Calu3 (cell line): ENCODE measurements at regions not wholly inside any gene's neighbourhood (a gene's known extent, or its start where the extent isn't known, plus 50 kb on each side); places are given as distances from the start of the nearest gene placed in this dataset.

ENCODE experiments used
- BruUV-seq: library from RNA; stranded (reverse); fragments of 400-500 nt; replicated peaks from 2 replicates; lab custom pipeline; 2021; lab: Mats Ljungman, UMichigan
- CTCF ChIA-PET: fragments of 300-600 bp; sonication (Branson Sonifier 250); formaldehyde crosslinking; loops from one replicate; lab custom pipeline; 2022; ENCODE audit warnings: antibody characterized with exemption; lab: Charles Lee
- DNase-seq: peaks from one replicate; pipeline ENCODE4 v3.0.0; 2022
- H3K27ac Mint-ChIP-seq: one replicate; pipeline ENCODE4 v1.8.0; 2022; ENCODE audit warnings: mixed read lengths; ENCODE audit not compliant: unreplicated experiment
- H3K27me3 Mint-ChIP-seq: one replicate; pipeline ENCODE4 v1.8.0; 2022; ENCODE audit warnings: mixed read lengths; ENCODE audit not compliant: unreplicated experiment
- H3K36me3 Mint-ChIP-seq: one replicate; pipeline ENCODE4 v1.8.0; 2022; ENCODE audit warnings: mild to moderate bottlenecking, moderate library complexity, mixed read lengths; ENCODE audit not compliant: insufficient read depth, unreplicated experiment
- H3K4me1 Mint-ChIP-seq: one replicate; pipeline ENCODE4 v1.8.0; 2022; ENCODE audit warnings: mild to moderate bottlenecking, low read depth, mixed read lengths; ENCODE audit not compliant: unreplicated experiment
- H3K4me3 Mint-ChIP-seq: one replicate; pipeline ENCODE4 v1.8.0; 2022; ENCODE audit warnings: mild to moderate bottlenecking, low read depth, moderate library complexity, mixed read lengths; ENCODE audit not compliant: unreplicated experiment
- H3K9me3 Mint-ChIP-seq: one replicate; pipeline ENCODE4 v1.8.0; 2022; ENCODE audit warnings: low read depth, mixed read lengths; ENCODE audit not compliant: unreplicated experiment
- intact Hi-C: fragments of 100-400 bp; cut with micrococcal nuclease; formaldehyde crosslinking; loops from one replicate; pipeline ENCODE4 v1.10.0; 2022; ENCODE audit not compliant: unreplicated experiment
- TF ChIP-seq, protein P1 (sequence below): fragments of 200-600 bp; IDR thresholded peaks from one replicate; pipeline ENCODE4 v1.8.0; 2022; ENCODE audit warnings: antibody characterized with exemption; ENCODE audit not compliant: unreplicated experiment

DNA sequence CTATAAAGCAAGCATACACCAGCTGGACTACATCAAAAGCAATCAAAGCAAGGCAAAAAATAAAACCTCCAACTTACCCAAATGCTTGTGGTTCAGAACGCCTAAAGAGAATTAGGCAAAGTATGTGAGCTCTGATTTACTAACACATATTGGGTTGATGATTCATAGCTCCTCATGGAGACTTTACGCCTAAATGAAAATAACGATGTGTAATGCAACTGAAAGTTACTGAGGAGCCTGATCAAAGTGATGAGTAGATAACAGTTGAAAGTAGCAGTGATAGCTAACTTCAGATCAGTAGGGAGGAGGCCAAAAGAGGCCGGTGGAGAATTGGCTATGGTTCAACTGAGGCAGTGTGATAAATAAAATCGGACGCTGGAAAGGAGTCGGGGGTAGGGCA, 85.0 kb downstream of the MPP7 start:
- H3K9me3 Mint-ChIP-seq: no peaks in the 10 kb centered on the region
- H3K4me1 Mint-ChIP-seq: peaks cover 32% of the 10 kb centered on the region

DNA sequence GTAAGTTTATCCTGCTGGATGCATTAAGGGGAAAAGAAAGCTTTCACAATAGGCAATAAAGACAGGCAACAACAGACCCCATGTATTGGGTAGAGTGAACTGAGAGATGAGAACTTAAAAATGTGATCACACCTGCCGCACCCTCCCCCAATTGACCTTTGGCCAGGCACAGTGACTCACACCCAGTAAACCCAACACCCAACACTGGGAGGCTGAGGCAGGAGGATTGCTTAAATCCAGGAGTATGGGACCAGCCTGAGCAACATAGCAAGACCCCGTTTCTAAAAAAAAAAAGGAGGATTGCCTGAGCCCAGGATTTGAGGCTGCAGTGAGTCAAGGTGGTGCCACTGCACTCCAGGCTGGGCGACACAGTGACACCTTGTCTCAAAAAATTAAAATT, 86.9 kb downstream of the MPP7 start:
- no peak overlapping the region for H3K27ac Mint-ChIP-seq
- CTCF ChIA-PET: no interaction called here
- BruUV-seq: no TSS peak
- no peaks in the 10 kb centered on the region for H3K27me3 Mint-ChIP-seq
- H3K4me3 Mint-ChIP-seq: no peak overlapping the region
- H3K4me1 Mint-ChIP-seq: peaks cover 32% of the 10 kb centered on the region
- no peaks in the 10 kb centered on the region for H3K36me3 Mint-ChIP-seq
- DNase-seq: peak; percentile 46
- no peaks in the 10 kb centered on the region for H3K9me3 Mint-ChIP-seq
- TF ChIP-seq, protein P1, sequence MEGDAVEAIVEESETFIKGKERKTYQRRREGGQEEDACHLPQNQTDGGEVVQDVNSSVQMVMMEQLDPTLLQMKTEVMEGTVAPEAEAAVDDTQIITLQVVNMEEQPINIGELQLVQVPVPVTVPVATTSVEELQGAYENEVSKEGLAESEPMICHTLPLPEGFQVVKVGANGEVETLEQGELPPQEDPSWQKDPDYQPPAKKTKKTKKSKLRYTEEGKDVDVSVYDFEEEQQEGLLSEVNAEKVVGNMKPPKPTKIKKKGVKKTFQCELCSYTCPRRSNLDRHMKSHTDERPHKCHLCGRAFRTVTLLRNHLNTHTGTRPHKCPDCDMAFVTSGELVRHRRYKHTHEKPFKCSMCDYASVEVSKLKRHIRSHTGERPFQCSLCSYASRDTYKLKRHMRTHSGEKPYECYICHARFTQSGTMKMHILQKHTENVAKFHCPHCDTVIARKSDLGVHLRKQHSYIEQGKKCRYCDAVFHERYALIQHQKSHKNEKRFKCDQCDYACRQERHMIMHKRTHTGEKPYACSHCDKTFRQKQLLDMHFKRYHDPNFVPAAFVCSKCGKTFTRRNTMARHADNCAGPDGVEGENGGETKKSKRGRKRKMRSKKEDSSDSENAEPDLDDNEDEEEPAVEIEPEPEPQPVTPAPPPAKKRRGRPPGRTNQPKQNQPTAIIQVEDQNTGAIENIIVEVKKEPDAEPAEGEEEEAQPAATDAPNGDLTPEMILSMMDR: no peak
- intact Hi-C loops: no loop called here

More for the DNA sequence above, 85.0 kb downstream of the MPP7 start:
- no peaks in the 10 kb centered on the region for H3K27me3 Mint-ChIP-seq
- BruUV-seq: no TSS peak
- CTCF ChIA-PET: no interaction called here
- no peak for DNase-seq
- TF ChIP-seq, protein P1: no peak
- H3K36me3 Mint-ChIP-seq: no peaks in the 10 kb centered on the region
- H3K27ac Mint-ChIP-seq: peak overlapping the region; percentile 35
- peak overlapping the region; percentile 7 for H3K4me3 Mint-ChIP-seq
- intact Hi-C loops: no loop called here

DNA sequence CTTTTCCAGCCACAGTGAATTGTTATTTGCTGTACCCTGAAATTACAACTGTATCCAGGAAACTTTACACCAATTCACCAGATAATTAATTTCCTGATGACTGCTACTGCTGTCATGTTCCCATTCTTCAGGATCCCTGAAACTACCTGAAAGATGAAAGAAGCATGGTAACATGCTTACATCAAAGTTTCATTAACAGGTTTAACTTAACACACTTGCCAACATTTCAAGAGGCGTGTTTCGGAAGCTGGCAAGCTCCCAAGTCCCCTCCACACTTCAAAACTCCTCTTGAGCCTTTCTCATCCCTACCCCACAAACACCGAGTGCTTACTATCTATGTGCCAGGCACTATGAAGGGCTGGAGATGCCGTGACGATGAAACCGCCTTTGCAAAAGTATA, 88.6 kb downstream of the MPP7 start:
- DNase-seq: no peak
- CTCF ChIA-PET: interaction anchor here (1.4 kb wide), 1 partner anchor 28 kb away, joined by 3 read pairs; no protein-coding TSS in a partner anchor
- TF ChIP-seq, protein P1: no peak
- no TSS peak for BruUV-seq
- Mint-ChIP-seq H3K36me3 (no peaks in the 10 kb centered on the region), H3K9me3 (no peaks in the 10 kb centered on the region), H3K27ac (no peak overlapping the region), H3K27me3 (no peaks in the 10 kb centered on the region), H3K4me3 (no peak overlapping the region), H3K4me1 (peaks cover 32% of the 10 kb centered on the region)
- intact Hi-C loops: no loop called here

DNA sequence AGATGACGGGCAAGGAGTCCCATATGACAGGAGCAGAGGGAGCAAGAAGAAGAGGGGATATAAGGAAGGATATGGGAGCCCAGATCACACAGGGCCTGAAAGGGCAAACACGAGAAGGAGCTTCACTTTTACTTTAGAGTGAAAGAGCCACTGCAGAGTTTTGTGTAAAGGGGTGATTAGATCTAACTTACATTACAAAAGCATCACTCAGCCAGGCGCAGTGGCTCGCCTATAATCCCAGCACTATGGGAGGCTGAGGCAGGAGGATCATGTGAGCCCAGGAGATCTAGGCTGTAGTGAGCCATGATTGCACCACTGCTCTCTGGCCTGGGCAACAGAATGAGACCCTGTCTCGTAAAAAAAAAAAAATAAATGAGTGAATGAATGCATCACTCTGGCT, 91.1 kb downstream of the MPP7 start:
- TF ChIP-seq, protein P1: no peak
- BruUV-seq: no TSS peak
- H3K27ac Mint-ChIP-seq: no peak overlapping the region
- peaks cover 21% of the 10 kb centered on the region for H3K4me1 Mint-ChIP-seq
- intact Hi-C loops: no loop called here
- CTCF ChIA-PET: no interaction called here
- no peaks in the 10 kb centered on the region for H3K36me3 Mint-ChIP-seq
- H3K9me3 Mint-ChIP-seq: no peaks in the 10 kb centered on the region
- no peaks in the 10 kb centered on the region for H3K27me3 Mint-ChIP-seq
- DNase-seq: no peak
- no peak overlapping the region for H3K4me3 Mint-ChIP-seq
